Activated naive CD4-positive, alpha-beta T cell treated with anti-CD3 and anti-CD28 coated beads, Interleukin-2, amount 10 ng/mL, durations not matched to agents 7 days and 5 days (primary cell): ENCODE measurements at regions not wholly inside any gene's neighbourhood (a gene's known extent, or its start where the extent isn't known, plus 50 kb on each side); places are given as distances from the start of the nearest gene placed in this dataset.

ENCODE experiments used
- CTCF ChIA-PET: fragments of 350-600 bp; sonication (Branson Sonifier 250); formaldehyde crosslinking; loops from one replicate; lab custom pipeline; 2021; ENCODE audit warnings: antibody characterized with exemption; lab: Charles Lee
- DNase-seq: peaks from one replicate; pipeline ENCODE4 v3.0.0-alpha.2; 2020
- H3K27ac Mint-ChIP-seq: one replicate; pipeline ENCODE4 v1.8.0; 2021; ENCODE audit warnings: mild to moderate bottlenecking, moderate library complexity, mixed read lengths
- H3K27me3 Mint-ChIP-seq: one replicate; pipeline ENCODE4 v1.8.0; 2021; ENCODE audit warnings: mild to moderate bottlenecking, mixed read lengths
- H3K36me3 Mint-ChIP-seq: one replicate; pipeline ENCODE4 v1.8.0; 2021; ENCODE audit warnings: mixed read lengths
- H3K4me1 Mint-ChIP-seq: one replicate; pipeline ENCODE4 v1.8.0; 2021; ENCODE audit warnings: mixed read lengths
- H3K4me3 Mint-ChIP-seq: one replicate; pipeline ENCODE4 v1.8.0; 2021; ENCODE audit warnings: mild to moderate bottlenecking, moderate library complexity, mixed read lengths
- H3K9me3 Mint-ChIP-seq: one replicate; pipeline ENCODE4 v1.8.0; 2021; ENCODE audit warnings: mixed read lengths

DNA sequence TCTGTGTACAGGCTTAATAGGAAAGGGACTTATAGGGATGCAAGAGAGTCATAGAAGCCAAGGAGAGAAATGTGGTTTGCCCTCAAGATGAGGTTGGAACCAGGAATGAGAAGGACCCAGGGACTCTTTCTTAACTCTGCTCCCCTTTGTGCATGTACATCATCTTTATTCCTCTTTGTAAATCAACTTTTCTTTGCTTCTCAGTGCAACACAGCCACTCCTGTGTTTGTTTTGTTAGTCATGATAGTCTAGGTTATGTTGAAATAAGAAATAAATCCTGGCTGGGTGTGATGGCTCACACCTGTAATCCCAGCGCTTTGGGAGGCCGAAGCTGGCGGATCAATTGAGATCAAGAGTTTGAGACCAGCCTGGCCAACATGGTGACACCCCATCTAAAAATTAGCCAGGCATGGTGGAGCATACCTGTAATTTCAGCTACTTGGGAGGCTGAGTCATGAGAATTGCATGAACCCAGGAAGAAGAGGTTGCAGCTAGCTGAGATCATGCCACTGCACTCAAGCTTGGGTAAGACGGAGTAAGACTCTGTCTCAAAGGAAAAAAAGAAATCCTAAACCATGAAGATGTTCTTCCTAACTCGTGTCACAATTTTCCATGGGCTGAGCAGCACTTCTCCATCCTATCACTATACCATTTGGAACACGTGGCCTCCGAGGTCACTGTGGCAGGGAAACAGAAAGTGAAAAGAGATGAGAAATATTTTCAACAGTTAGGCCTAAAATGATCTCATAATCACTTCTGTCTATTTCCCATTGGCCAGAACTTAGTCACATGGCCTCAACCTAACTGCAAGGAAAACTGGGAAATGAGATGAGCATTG is 73.0 kb upstream of the TMEM17 start:
- Mint-ChIP-seq H3K9me3 (no peaks in the 10 kb centered on the region), H3K27ac (no peak overlapping the region), H3K27me3 (no peaks in the 10 kb centered on the region), H3K4me1 (no peaks in the 10 kb centered on the region), H3K4me3 (no peak overlapping the region), H3K36me3 (no peaks in the 10 kb centered on the region)
- CTCF ChIA-PET = no interaction called here
- DNase-seq = no peak

GRCh38 chr2:62577994-62578781 is 72.2 kb upstream of the TMEM17 start:
- no peaks in the 10 kb centered on the region for H3K27me3 Mint-ChIP-seq
- H3K9me3 Mint-ChIP-seq = no peaks in the 10 kb centered on the region
- H3K27ac Mint-ChIP-seq = no peak overlapping the region
- CTCF ChIA-PET = no interaction called here
- H3K4me3 Mint-ChIP-seq = no peak overlapping the region
- no peaks in the 10 kb centered on the region for H3K4me1 Mint-ChIP-seq
- no peak for DNase-seq
- H3K36me3 Mint-ChIP-seq = no peaks in the 10 kb centered on the region

- Mint-ChIP-seq H3K27me3 (peaks cover 14% of the 10 kb centered on the region), H3K36me3 (no peaks in the 10 kb centered on the region), H3K4me1 (no peaks in the 10 kb centered on the region), H3K27ac (no peak overlapping the region), H3K9me3 (no peaks in the 10 kb centered on the region), H3K4me3 (no peak overlapping the region)
- DNase-seq = no peak
- CTCF ChIA-PET = interaction anchor here (0.6 kb wide), 1 partner anchor 51 kb away, joined by 3 read pairs; no protein-coding TSS in a partner anchor
These were observed 70.4 kb upstream of the TMEM17 start for GRCh38 chr2:62576276-62576939.

DNA sequence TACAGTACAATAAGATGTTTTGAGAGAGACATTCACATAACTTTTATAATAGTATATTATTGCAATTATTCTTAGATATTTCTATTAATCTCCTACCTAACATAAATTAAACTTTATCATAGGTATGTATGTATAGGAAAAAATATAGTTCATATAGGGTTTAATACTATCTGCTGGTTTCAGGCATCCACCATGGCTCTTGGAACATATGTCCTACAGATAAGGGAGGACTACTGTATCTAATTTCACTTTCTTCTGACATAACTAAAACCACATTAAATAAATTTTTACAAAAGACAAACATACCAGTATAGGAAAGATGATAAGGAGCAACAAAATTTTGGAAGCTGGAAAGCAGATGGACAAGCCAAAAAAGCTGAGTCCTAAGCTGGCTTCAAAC is 67.9 kb upstream of the TMEM17 start:
- no peaks in the 10 kb centered on the region for H3K4me1 Mint-ChIP-seq
- no peaks in the 10 kb centered on the region for H3K36me3 Mint-ChIP-seq
- CTCF ChIA-PET = no interaction called here
- no peak overlapping the region for H3K4me3 Mint-ChIP-seq
- no peak for DNase-seq
- H3K27ac Mint-ChIP-seq = no peak overlapping the region
- H3K27me3 Mint-ChIP-seq = peaks cover 36% of the 10 kb centered on the region
- no peaks in the 10 kb centered on the region for H3K9me3 Mint-ChIP-seq

DNA sequence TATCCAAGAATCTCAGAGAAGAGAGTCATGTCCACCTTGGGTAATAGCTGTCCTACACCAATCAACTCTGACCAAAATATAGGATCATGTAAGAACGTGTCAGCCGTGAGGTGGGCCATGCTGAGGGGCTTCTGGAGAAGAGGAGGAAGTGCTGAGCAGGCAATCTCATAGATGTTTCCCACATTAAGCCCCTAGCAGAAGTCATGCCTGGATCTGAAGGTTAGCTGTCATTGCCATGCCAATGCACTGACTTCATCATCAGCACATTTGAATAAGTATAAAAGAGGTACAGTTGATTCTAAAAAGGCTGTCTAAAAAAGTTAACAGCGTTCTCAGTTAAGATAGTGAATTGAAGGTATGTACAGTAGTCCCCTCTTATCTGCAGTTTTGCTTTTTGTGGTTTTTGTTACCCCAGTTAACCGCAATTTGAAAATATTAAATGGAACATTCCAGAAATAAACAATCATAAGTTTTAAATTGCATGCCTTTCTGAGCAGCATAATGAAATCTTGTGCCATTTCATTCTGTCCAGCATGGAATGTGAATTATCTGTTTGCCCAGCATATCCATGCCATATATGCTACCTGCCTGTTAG is 67.2 kb upstream of the TMEM17 start:
- Mint-ChIP-seq H3K27me3 (peaks cover 36% of the 10 kb centered on the region), H3K9me3 (no peaks in the 10 kb centered on the region), H3K4me3 (no peak overlapping the region), H3K4me1 (no peaks in the 10 kb centered on the region), H3K36me3 (no peaks in the 10 kb centered on the region), H3K27ac (no peak overlapping the region)
- DNase-seq = no peak
- CTCF ChIA-PET = no interaction called here

DNA sequence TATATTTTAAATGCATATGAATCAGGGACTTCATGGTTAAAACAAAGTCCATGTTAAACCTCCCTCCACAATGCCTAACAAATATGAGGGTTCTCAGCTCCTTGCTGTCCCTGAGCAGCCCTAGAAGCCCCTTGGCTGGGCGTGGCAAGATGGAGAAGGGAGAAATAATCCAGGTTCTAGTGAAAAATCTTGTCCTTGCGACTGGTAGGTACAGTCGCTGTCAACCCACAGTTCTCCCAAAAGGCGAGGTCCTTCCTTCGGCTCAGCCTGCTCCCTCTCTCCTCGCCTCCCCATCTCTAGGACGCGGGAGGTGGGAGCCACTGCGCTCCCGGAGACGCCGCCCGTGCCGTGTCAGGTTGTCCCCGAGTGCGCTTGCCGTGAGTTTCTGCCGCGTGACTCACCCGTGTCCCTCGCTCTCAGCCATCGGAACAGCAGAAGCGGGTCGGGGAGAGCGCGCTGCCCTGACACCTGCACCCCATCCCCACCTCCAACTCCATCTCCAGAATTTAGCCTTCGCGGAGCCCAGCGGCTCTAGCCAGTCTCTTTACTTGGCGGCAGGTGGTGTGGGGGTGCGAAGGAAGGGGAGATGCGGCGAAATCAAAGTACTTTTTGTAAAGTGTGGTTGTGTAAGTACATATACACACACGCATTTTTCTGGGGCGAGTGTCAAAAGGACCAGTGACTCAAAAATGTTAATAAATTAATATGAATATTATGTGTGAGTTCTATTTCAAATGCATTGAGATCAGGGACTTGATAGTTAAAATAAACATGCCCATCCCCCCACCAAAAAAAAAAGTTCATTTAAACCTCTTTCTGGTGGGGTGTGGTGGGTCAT is 65.1 kb upstream of the TMEM17 start:
- H3K4me3 Mint-ChIP-seq = no peak overlapping the region
- no peak for DNase-seq
- no peaks in the 10 kb centered on the region for H3K36me3 Mint-ChIP-seq
- no peaks in the 10 kb centered on the region for H3K4me1 Mint-ChIP-seq
- CTCF ChIA-PET = no interaction called here
- no peaks in the 10 kb centered on the region for H3K9me3 Mint-ChIP-seq
- H3K27ac Mint-ChIP-seq = no peak overlapping the region
- H3K27me3 Mint-ChIP-seq = peaks cover 36% of the 10 kb centered on the region

GRCh38 chr2:62569907-62570841 is 64.2 kb upstream of the TMEM17 start:
- Mint-ChIP-seq H3K4me3 (no peak overlapping the region), H3K27me3 (peaks cover 36% of the 10 kb centered on the region), H3K9me3 (no peaks in the 10 kb centered on the region), H3K36me3 (no peaks in the 10 kb centered on the region), H3K27ac (no peak overlapping the region), H3K4me1 (no peaks in the 10 kb centered on the region)
- no peak for DNase-seq
- CTCF ChIA-PET = no interaction called here

GRCh38 chr2:62568983-62569837 is 63.2 kb upstream of the TMEM17 start:
- no peak overlapping the region for H3K27ac Mint-ChIP-seq
- CTCF ChIA-PET = no interaction called here
- H3K36me3 Mint-ChIP-seq = no peaks in the 10 kb centered on the region
- H3K9me3 Mint-ChIP-seq = no peaks in the 10 kb centered on the region
- no peak overlapping the region for H3K4me3 Mint-ChIP-seq
- H3K4me1 Mint-ChIP-seq = no peaks in the 10 kb centered on the region
- no peak for DNase-seq
- H3K27me3 Mint-ChIP-seq = peaks cover 36% of the 10 kb centered on the region

GRCh38 chr2:62568074-62568473 is 62.1 kb upstream of the TMEM17 start:
- Mint-ChIP-seq H3K9me3 (no peaks in the 10 kb centered on the region), H3K4me3 (no peak overlapping the region), H3K27me3 (peaks cover 36% of the 10 kb centered on the region), H3K36me3 (no peaks in the 10 kb centered on the region), H3K27ac (no peak overlapping the region), H3K4me1 (no peaks in the 10 kb centered on the region)
- no peak for DNase-seq
- CTCF ChIA-PET = no interaction called here

GRCh38 chr2:62567669-62568068 is 61.7 kb upstream of the TMEM17 start:
- no peak overlapping the region for H3K4me3 Mint-ChIP-seq
- no peak overlapping the region for H3K27ac Mint-ChIP-seq
- no peaks in the 10 kb centered on the region for H3K36me3 Mint-ChIP-seq
- CTCF ChIA-PET = no interaction called here
- DNase-seq = no peak
- H3K4me1 Mint-ChIP-seq = no peaks in the 10 kb centered on the region
- H3K9me3 Mint-ChIP-seq = no peaks in the 10 kb centered on the region
- peaks cover 32% of the 10 kb centered on the region for H3K27me3 Mint-ChIP-seq

GRCh38 chr2:62566847-62567246 is 60.9 kb upstream of the TMEM17 start:
- no peak overlapping the region for H3K4me3 Mint-ChIP-seq
- H3K27me3 Mint-ChIP-seq = peaks cover 26% of the 10 kb centered on the region
- no peaks in the 10 kb centered on the region for H3K9me3 Mint-ChIP-seq
- no peaks in the 10 kb centered on the region for H3K4me1 Mint-ChIP-seq
- CTCF ChIA-PET = no interaction called here
- H3K36me3 Mint-ChIP-seq = no peaks in the 10 kb centered on the region
- DNase-seq = no peak
- no peak overlapping the region for H3K27ac Mint-ChIP-seq

- DNase-seq = no peak
- no peak overlapping the region for H3K27ac Mint-ChIP-seq
- no peaks in the 10 kb centered on the region for H3K36me3 Mint-ChIP-seq
- no peaks in the 10 kb centered on the region for H3K9me3 Mint-ChIP-seq
- H3K4me3 Mint-ChIP-seq = no peak overlapping the region
- H3K4me1 Mint-ChIP-seq = no peaks in the 10 kb centered on the region
- CTCF ChIA-PET = no interaction called here
- peaks cover 12% of the 10 kb centered on the region for H3K27me3 Mint-ChIP-seq
These were observed 59.4 kb upstream of the TMEM17 start for GRCh38 chr2:62565309-62565908.
